GM19043 (cell line): ENCODE measurements at regions not wholly inside any gene's neighbourhood (a gene's known extent, or its start where the extent isn't known, plus 50 kb on each side); places are given as distances from the start of the nearest gene placed in this dataset.

Experiments
- ATAC-seq: cut with Tn5 transposase; IDR thresholded peaks from one replicate; pipeline ENCODE4 v1.9.1; 2021; ENCODE audit warnings: low read depth; ENCODE audit not compliant: unreplicated experiment

DNA sequence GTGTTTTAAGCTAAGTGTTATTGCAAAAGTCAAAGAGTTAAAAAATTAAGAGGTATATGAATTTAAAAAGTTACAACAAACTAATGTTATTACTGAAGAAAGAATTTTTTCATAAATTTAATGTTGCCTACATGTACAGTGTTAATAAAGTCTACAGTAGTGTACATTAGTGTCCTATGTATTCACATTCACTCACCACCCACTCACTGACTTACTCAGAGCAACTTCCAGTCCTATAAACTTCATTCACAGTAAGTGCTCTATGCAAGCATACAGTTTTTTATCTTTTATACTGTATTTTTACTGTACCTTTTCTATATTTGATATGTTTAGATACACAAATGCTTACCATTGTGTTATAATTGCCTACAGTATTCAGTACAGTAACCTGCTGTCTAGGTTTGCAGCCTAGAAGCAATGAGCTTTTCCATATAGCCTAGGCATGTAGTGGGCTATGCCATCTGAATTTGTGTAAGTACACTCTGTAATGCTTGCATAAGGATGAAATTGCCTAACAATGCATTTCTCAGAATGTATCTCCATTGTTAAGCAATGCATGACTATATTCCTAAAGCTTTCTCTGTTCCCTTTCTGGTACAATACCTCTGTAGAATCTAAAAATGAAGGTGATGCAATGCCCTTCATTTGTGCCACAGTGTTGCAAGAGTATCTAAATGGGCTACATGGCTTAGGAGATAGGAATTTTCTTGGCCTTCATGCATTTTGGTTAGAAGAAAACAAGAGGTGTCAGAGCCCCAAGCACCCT lies 370.8 kb upstream of the NT5C1B start:
- ATAC-seq = no peak

DNA sequence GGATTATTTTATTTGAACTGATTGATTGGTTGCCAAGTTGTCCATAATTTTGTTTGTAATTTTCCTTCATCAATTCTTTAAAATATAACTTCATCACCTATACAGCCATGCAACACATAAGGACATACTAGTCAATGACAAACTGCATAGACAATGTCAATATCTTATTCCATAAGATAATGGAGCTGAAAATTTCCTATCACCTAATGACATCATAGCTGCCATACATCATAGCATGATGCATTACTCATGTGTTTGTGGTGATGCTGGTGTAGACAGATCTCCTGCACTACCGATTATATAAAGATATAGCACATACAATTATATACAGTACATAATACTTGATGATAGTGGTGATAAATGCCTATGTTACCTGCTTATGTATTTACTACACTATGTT lies 369.8 kb upstream of the NT5C1B start:
- no peak for ATAC-seq

DNA sequence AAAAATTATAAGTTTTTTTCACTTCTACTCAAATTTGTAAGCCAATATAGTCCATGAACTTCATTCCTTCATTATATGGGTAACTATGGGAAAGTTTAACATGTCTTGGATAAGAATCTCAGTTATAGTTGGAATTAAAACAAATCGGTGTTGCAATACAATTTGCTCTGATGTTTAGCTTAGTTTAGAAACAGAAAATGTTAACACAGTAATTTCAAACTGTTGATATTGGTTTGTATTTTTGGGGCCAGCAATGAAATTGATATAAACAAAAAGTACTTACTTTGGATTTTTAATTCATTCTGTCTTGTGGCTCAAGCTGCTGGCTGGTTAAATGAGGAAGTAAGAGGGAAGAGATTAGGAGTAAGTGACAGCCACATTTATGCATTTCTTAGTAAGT lies 368.5 kb upstream of the NT5C1B start:
- no peak for ATAC-seq

DNA sequence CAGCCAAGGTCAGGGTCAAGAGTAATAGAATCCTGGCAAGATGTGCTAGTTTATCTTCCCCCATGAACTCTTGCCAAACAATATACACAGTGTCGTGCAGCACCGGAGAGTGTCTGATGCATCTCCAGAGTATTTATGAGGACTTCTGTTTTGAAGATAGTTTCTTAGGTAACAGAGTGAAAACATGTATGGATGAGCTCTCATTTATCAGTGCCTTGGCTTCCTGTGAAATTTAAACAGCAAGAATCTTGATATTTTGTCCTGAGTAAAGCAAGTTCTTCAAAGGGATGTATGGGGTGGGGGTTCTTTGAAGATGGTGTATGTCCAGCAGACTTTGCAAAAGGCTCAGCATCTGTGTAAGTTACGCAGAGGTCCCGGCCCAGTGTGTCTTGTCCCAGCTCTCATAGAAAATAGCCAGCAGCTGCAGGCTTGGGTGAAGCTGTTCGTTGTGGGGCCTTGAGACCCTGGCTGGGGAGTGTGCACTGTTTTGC lies 361.0 kb upstream of the NT5C1B start:
- ATAC-seq = no peak

DNA sequence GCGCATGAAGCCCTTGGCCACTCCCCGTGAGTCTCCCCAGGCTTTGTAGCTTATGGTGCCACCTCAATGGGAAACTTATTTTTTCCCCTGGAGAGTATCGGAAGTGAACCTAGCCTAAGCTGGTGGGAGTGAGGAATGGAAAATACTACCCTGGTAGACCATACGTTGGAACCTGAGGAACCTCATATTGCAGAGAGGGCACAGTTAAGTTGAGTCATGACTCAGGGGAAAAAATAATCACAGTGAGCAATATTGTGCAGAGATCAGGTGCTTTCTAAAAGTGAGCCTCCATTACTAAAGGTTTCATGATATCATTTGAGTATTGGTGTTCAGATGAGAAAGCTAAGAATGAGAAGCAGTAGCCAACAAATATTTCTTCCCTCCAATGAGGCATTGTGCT lies 360.5 kb upstream of the NT5C1B start:
- ATAC-seq = no peak

DNA sequence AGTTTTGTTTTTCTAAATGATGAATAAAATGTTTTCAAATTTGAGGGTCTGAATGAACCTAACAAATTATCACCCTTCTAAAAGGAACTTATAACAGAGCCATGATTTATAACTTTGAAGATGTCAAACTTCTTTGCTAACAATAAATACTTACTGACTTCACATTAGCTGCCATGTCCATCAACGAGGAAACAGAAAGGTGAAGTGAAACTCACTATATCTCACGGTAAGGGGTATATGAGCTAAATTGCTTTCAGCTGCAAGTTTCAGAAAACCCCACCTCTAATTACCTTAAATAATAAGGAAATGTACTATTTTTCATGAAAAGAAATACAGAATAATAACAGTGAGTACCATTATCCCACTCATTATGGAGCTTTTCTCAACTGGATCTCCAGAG lies 350.8 kb upstream of the NT5C1B start:
- ATAC-seq = peak; percentile 86

DNA sequence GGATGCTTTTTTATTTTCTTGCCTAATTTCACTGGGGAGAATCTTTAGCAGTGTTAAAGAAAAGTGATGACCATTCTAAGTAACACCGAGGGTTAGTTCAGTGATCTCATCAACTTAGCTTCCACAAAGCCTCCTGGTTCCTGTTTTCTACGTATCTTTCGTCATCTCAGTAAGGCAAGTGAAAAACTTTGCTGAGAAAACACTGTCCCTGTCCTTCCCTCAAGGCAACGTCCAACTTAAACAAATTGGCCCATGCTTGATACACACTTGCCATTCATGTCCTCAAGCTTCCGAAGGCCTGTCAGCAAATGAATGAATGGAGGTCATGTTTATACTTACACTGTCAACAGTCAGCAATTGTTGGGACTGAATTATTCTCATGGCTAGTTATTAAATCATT lies 350.4 kb upstream of the NT5C1B start:
- peak; percentile 18 for ATAC-seq

DNA sequence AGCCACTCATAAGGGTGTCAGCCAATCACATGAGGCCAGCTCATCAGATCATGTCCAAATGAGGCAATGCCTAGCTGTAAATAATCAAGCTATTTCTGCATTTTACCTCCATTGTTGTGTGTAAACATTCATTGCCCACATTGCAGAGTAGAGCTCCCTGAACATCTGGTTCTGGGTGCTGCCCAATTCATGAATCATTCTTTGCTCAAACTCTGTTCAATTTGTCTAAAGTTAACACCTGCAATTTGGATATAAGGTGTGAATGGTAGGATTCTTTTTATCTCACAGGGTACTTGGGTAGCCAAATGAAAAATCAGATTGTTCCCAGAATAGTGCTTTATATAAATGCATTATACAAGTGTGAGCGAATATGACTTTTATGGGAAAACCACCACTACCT lies 345.5 kb upstream of the NT5C1B start:
- ATAC-seq = no peak

DNA sequence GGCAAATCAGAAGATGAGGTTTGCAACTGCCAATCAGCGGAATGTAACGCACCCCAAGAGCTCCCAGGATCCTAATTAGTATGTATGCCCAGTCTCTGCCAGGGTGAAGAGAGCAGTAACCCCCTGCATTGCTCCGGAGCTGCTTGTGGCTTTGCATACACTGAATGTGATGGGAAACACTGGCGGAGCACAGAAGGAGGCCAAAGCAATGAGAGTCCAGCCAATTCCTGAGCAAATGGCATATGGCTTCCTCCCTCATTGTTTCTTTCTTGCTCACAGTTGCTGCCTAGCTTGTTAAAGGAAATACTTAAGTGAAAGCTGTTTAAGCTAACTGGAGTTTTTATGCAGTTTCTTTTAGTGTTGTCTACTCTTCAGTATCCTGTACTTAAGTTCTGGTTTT lies 343.5 kb upstream of the NT5C1B start:
- no peak for ATAC-seq

DNA sequence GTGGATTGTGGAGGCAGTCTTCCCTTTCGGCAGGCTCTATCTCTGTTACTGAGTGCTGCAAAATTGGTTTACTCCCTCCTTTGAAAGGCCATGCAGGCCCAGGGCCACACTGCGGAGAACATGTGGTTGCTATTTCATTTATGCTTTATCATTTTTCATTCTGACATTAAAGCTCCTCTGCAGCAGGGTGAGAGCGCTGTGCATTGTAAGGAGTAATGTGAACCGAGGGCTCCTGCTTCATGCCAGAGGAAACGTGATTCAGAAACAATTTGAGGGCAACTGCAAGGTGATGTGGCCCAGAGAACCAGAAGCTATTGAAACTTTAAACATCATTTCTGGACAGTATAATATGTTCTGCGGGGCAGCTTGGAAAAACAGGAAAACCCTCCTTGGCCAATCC lies 341.6 kb upstream of the NT5C1B start:
- ATAC-seq = no peak

DNA sequence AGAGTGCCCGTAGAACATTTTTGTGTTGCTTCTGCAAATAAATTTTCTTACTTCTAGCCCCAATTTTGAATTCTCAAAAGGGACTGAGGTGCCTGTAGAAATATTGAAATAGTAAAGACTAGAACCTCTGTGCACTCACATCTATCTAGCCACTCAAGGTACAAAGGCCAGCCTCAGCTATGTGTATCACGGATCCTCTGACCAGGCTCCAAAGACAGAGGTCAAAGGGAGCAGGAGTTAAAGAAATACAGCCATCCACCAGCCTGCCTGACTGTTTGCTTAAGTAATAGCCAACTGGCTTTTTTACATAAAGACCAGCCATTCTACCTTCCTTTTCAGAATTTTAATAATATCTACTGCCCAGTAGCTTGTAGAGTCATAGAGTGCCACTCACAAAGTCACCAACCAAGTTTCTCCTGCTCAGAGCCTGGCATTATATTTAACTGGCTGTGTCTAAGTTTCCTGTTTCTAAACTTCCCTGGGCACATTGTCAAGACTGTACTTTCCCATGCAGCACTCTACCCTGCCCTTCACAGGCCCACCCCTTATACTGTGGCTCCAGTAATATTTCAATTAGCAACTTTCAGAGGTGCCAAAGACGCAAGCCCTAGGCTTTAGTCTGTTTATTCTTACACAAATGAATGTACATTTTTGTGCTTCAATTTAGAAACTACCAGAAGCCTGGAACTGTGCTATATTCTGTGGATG lies 338.3 kb upstream of the NT5C1B start:
- no peak for ATAC-seq

DNA sequence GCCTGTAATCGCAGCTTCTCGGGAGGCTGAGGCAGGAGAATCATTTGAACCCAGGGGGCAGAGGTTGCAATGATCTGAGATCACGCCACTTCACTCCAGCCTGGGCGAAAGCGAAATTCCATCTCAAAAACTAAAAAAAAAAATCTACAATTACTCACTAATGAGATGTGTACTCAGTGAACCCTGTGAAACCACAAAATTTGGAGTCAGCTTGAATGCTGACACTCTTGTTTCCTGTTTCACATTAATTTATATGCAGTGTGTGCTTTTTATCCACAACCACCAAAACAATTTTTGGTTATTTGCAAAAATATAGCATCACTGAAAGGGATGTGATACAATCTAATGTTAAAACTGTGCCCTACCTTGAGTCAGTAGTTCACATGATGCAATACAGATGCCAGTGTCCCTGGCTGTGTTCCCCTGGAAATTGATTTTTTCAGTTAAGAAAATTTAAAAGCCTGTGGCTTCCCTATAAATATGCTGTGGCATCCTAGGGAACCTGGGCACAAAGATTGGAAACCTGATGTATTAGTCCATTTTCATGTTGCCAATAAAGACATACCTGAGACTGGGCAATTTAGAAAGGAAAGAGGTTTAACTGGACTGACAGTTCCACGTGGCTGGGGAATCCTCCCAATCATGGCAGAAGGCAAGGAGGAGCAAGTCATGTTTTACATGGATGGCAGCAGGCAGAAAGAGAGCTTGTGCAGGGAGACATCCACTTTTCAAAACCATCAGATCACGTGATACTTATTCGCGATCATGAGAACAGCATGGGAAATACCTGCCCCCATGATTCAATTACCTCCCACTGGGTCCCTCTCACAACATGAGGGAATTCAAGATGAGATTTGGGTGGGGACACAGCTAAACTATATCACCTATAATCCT lies 337.5 kb upstream of the NT5C1B start:
- ATAC-seq = no peak

DNA sequence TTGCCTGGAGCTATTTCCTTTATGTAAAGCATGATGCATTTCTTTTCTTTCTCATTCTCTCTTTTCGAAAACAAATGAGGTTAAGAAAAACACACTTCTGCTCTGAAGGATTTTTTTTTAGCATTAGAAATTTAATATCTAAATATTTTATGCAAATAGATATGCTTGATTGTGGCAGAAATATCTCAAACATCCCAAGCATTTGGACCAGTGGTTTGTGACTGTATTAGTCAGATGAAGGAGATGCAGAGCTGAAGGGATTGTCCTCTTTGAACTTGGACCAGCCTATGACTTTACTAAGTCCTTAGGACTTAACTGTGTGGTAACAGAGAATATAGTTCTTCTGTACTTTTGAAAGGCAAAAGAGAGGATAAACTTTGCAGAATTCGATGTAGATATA lies 335.9 kb upstream of the NT5C1B start:
- no peak for ATAC-seq

DNA sequence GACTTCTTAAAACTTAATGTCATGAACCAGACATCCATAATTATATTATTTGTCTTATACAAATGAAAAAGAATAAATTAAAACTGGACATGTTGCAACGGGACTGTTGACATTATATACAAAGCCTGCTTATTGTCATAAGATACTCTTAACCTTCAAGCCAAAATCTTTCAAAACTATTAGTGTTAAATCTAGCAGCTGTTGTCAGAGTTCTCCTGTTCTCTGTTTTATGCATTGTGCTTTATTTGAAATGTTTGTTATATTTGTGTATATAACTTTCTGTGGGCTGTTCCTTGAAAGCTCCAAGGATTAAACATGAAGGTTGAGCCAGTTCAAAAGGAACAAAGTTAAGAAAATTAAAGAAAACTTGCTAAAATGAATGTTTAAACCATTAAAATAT lies 335.5 kb upstream of the NT5C1B start:
- ATAC-seq = no peak

DNA sequence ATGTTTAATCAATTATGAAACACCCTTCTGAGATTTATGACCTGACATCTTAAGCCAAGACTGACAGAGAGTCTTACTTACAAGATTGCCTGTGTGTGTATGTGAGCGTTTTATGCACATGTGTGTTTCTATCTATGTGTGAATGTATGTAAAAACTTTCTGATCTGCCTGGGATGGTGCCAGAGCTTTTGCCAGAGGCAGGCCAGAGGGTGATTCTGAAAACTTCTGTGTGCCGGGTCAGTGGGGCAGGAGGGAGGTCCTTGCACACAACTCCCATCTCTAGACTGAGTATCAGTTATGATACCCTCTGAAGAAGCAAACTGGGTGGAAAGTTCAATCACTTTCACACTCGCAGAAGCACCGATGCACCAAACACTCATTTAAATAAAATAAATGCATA lies 335.0 kb upstream of the NT5C1B start:
- no peak for ATAC-seq

DNA sequence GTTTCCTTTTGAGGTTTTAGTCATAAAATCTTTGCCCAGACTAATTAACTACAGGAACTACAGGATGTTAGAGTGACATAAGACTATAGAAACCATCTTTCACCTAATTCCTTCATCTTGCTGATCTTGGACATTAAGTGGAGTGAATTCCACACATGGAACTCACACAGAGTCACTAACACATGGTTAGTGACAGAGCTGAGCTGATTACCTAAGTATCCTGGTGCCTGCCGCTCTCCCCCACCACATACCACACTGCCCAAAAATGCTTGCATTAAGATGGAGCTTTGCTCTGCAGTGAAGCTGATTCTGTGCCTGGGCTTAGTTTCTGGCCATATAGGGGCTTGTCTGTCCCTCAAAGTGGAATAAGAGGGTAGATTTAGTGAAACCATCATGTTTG lies 332.9 kb upstream of the NT5C1B start:
- no peak for ATAC-seq

DNA sequence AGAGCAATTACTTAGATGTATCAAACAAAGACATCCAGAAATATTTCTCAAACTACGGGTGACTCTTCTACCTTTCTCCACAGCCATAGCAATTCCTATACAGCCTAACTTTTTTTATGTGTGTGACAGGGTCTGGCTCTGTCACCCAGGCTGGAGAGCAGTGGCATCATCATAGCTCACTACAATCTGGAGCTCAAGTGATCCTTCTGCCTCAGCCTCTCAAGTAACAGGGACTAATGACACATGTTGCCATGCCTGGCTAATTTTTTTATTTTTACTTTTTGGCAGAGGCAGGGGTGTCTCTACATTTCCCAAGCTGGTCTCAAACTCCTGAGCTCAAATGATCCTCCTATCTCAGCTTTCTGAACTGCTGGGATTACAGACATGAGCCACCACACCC lies 328.9 kb upstream of the NT5C1B start:
- ATAC-seq = no peak

DNA sequence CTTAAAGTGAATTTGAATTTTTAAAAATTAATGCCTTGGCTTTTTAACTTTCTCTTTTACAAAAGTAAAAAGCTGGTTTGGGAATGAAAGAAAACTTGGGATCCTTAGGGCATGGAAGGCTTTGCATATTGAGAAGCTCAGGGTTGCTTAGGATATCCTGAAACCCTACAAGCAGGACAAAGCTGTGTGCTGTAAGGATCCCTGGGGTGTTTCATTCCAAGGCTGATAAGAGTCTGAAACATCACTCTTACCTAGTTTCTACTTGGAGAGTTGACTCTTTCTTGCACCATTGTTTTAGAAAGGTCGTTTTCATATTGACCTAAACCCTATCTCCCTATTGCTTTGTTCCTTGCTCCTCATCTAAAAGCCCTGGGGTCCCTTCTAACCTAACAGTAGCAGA lies 325.9 kb upstream of the NT5C1B start:
- ATAC-seq = no peak

DNA sequence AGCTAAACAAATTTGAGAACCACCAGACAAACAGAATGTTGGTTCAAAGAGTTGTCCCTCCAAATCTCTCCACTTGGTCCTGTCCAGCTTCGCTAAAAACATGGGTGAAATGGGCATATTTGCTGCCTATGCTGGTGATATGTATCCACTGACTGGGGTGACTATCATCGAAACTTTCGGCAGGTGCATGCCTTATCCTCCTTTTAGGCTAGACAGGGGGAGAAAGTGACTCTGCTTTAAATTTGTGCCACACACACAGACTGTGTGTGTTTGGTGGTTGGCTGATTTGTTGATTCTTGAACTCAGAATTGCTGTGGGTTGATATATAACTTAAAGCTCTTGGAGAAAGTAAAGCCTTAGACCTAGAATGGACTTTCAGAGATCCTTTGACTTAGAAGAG lies 324.1 kb upstream of the NT5C1B start:
- no peak for ATAC-seq

DNA sequence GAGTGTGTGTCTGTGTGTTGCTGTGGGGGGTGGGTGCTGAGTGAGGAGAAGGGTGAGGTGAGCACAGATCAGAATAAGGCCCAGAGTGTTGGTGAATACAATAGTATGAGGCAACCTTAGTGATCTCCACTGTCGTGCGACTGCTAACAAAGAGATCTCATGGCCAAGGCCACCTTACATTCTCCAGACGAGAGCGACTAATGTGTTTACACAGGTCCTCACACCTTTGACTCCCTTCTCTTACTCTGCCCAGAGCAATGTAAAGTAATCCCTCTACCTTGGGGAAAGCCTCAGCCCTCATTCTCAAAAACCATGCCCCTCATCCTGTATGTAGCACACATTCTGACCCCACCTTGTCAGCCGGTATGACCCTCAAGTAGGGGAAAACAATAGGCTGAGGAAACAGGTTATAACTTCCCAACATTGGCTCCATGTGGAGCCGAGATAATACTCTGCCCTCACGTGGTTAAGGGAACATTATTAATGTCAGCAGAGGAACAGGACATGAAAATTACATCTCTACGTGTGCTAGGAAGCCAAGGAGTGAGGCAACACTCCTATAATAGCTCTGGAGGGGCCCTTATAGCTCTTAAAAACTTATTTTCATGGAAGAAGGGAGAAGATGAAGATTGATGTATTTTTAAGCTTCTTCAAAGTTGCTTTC lies 323.0 kb upstream of the NT5C1B start:
- no peak for ATAC-seq

DNA sequence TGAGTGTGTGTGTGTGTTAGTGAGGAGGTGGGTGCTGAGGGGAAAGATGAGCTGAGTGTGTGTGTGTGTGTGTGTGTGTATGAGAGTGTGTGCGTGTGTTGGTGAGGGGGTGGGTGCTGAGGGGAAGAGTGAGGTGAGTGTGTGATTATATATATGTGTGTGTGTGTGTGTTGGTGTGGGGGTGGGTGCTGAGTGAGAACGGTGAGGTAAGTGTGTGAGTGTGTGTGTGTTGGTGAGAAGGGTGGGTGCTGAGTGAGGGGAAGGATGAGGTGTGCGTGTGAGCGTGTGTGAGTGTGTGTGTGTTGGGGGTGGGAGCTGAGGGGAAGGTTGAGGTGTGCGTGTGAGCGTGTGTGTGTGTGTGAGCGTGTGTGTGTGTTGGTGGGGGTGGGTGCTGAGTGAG lies 322.0 kb upstream of the NT5C1B start:
- ATAC-seq = no peak
